Hepatocyte (in vitro differentiated cells): ENCODE measurements at regions not wholly inside any gene's neighbourhood (a gene's known extent, or its start where the extent isn't known, plus 50 kb on each side); places are given as distances from the start of the nearest gene placed in this dataset.
"Not testable (repeated sequence)": the region's sequence is repeated elsewhere in the genome, so short reads cannot be mapped to it uniquely, and the experiment has no call there.

ENCODE experiments used
- DNase-seq: peaks from one replicate; pipeline ENCODE4 v3.0.0-alpha.2; 2016; ENCODE audit warnings: low spot score
- H2AFZ ChIP-seq: fragments of 200-600 bp; sonication (generic); 2 replicates; pipeline ENCODE4 v1.6.0; 2016; ENCODE audit warnings: antibody characterized with exemption, mild to moderate bottlenecking
- H3K27ac ChIP-seq: fragments of 200-600 bp; sonication (generic); 2 replicates; pipeline ENCODE4 v1.5.1; 2016; ENCODE audit warnings: mild to moderate bottlenecking
- H3K27me3 ChIP-seq: fragments of 200-600 bp; sonication (generic); 2 replicates; pipeline ENCODE4 v1.6.1; 2016
- H3K36me3 ChIP-seq: fragments of 200-600 bp; sonication (generic); replicated peaks from 2 replicates; pipeline ENCODE4 v1.5.1; 2016; ENCODE audit warnings: low read depth; ENCODE audit not compliant: insufficient read depth
- H3K4me1 ChIP-seq: fragments of 200-600 bp; sonication (generic); 2 replicates; pipeline ENCODE4 v1.5.1; 2016; ENCODE audit warnings: mild to moderate bottlenecking, moderate library complexity; ENCODE audit not compliant: insufficient read depth
- H3K4me2 ChIP-seq: fragments of 200-600 bp; sonication (generic); 2 replicates; pipeline ENCODE4 v1.6.0; 2016
- H3K4me3 ChIP-seq: fragments of 200-600 bp; sonication (generic); 2 replicates; pipeline ENCODE4 v1.5.1; 2016; ENCODE audit warnings: mild to moderate bottlenecking
- H3K79me2 ChIP-seq: fragments of 200-600 bp; sonication (generic); 2 replicates; pipeline ENCODE4 v1.6.0; 2017; ENCODE audit warnings: mild to moderate bottlenecking
- H3K9me2 ChIP-seq: fragments of 200-600 bp; sonication (generic); replicated peaks from 2 replicates; pipeline ENCODE4 v1.6.0; 2017; ENCODE audit warnings: mild to moderate bottlenecking; ENCODE audit not compliant: insufficient read depth
- H3K9me3 ChIP-seq: fragments of 200-600 bp; sonication (generic); 2 replicates; pipeline ENCODE4 v1.5.1; 2016; ENCODE audit warnings: low read depth, mild to moderate bottlenecking
- H4K20me1 ChIP-seq: fragments of 200-600 bp; sonication (generic); 2 replicates; pipeline ENCODE4 v1.6.0; 2016; ENCODE audit warnings: mild to moderate bottlenecking; ENCODE audit not compliant: insufficient read depth, poor library complexity, severe bottlenecking
- EZH2 ChIP-seq: fragments of 200-600 bp; sonication (generic); IDR thresholded peaks from 2 replicates; pipeline ENCODE4 v1.6.1; 2016; ENCODE audit warnings: antibody characterized with exemption, mild to moderate bottlenecking, borderline replicate concordance
- EZH2phosphoT487 ChIP-seq: fragments of 200-600 bp; sonication (generic); IDR thresholded peaks from one replicate; pipeline ENCODE4 v1.6.1; 2018; ENCODE audit warnings: antibody characterized with exemption, mild to moderate bottlenecking, low read depth, moderate library complexity; ENCODE audit not compliant: unreplicated experiment, severe bottlenecking
- WGBS: methylation state at CpG from one replicate; pipeline ENCODE4 v1.1.6; 2016; ENCODE audit warnings: low lambda C conversion rate; ENCODE audit errors: missing lambda C conversion rate; 5-methylcytosine and 5-hydroxymethylcytosine counted together
- TF ChIP-seq, protein P1 (sequence below): fragments of 200-600 bp; sonication (generic); IDR thresholded peaks from 2 replicates; pipeline ENCODE4 v1.5.1; 2016; ENCODE audit warnings: antibody characterized with exemption, mild to moderate bottlenecking; ENCODE audit not compliant: poor library complexity

GRCh38 chr10:35874311-35875015 is 232.4 kb upstream of the FZD8 start:
- Histone ChIP-seq H3K4me3 (no peak overlapping the region), H3K4me1 (peaks cover 16% of the 10 kb centered on the region), H3K36me3 (no peaks in the 10 kb centered on the region), H2AFZ (no peak overlapping the region), H3K79me2 (no peaks in the 10 kb centered on the region), H3K9me3 (no peaks in the 10 kb centered on the region), H3K27ac (peak overlapping the region; percentile 48), H4K20me1 (no peaks in the 10 kb centered on the region), H3K9me2 (no peaks in the 10 kb centered on the region), H3K27me3 (no peaks in the 10 kb centered on the region), H3K4me2 (no peak overlapping the region)
- no peak for TF ChIP-seq EZH2phosphoT487
- no peak for TF ChIP-seq EZH2
- TF ChIP-seq, protein P1, sequence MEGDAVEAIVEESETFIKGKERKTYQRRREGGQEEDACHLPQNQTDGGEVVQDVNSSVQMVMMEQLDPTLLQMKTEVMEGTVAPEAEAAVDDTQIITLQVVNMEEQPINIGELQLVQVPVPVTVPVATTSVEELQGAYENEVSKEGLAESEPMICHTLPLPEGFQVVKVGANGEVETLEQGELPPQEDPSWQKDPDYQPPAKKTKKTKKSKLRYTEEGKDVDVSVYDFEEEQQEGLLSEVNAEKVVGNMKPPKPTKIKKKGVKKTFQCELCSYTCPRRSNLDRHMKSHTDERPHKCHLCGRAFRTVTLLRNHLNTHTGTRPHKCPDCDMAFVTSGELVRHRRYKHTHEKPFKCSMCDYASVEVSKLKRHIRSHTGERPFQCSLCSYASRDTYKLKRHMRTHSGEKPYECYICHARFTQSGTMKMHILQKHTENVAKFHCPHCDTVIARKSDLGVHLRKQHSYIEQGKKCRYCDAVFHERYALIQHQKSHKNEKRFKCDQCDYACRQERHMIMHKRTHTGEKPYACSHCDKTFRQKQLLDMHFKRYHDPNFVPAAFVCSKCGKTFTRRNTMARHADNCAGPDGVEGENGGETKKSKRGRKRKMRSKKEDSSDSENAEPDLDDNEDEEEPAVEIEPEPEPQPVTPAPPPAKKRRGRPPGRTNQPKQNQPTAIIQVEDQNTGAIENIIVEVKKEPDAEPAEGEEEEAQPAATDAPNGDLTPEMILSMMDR: no peak
- WGBS: 81% methylated on average over 6 of the region's 6 CpGs
- DNase-seq: no peak

- Histone ChIP-seq H3K9me3 (no peaks in the 10 kb centered on the region), H3K4me2 (no peak overlapping the region)
Measured at GRCh38 chr10:35872671-35873070, 230.6 kb upstream of the FZD8 start.

DNA sequence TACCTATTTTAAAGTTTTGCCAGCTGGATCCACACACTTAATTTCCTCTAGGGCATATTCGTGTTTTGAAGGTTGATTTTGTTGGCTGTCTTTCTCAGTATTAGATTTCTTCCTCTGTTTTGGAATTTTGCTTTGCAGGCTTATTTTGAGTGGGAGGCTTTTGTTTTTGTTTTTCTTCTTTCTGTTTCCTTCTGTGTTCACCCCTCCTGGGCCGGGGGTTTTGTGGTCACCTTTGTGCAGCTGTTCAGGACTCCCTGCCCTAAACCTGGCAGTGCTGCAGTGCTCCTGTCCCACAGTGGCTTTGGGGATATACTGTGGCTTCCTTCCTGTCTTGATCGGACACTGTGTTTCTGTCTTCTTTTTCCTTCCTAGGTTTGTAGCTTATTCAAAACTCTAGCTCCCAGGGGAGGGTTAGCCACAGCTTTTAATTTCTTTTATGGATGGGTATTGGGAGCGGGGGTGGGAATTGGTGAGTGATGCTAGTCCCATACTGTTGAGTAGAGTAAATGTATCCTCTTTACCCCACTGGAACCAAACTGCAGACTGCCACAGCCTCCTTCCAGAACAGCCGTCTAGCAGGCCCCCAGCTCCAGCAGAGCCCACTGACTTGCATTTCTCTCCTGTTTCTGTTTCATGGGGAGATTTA is 228.7 kb upstream of the FZD8 start:
- no peak overlapping the region for H3K27ac ChIP-seq
- no peak overlapping the region for H3K4me3 ChIP-seq
- no peak overlapping the region for H3K4me2 ChIP-seq
- no peak for DNase-seq
- no peaks in the 10 kb centered on the region for H3K36me3 ChIP-seq
- 77% methylated on average over 5 of the region's 5 CpGs for WGBS
- no peaks in the 10 kb centered on the region for H4K20me1 ChIP-seq
- no peaks in the 10 kb centered on the region for H3K79me2 ChIP-seq
- H2AFZ ChIP-seq: no peak overlapping the region
- H3K9me3 ChIP-seq: no peaks in the 10 kb centered on the region
- H3K4me1 ChIP-seq: peaks cover 8% of the 10 kb centered on the region
- H3K27me3 ChIP-seq: no peaks in the 10 kb centered on the region
- no peaks in the 10 kb centered on the region for H3K9me2 ChIP-seq
- no peak for TF ChIP-seq EZH2phosphoT487
- TF ChIP-seq, protein P1: no peak
- no peak for TF ChIP-seq EZH2

More at GRCh38 chr10:35872671-35873070, 230.6 kb upstream of the FZD8 start:
- no peak overlapping the region for H3K4me3 ChIP-seq
- peaks cover 16% of the 10 kb centered on the region for H3K4me1 ChIP-seq
- no peaks in the 10 kb centered on the region for H3K27me3 ChIP-seq
- no peaks in the 10 kb centered on the region for H3K79me2 ChIP-seq
- DNase-seq: no peak
- no peak overlapping the region for H2AFZ ChIP-seq
- H3K36me3 ChIP-seq: no peaks in the 10 kb centered on the region
- no peak overlapping the region for H3K27ac ChIP-seq
- H4K20me1 ChIP-seq: no peaks in the 10 kb centered on the region
- no peaks in the 10 kb centered on the region for H3K9me2 ChIP-seq
- WGBS: 91% methylated on average over 6 of the region's 6 CpGs
- TF ChIP-seq EZH2 (no peak), EZH2phosphoT487 (no peak)
- TF ChIP-seq, protein P1: no peak

DNA sequence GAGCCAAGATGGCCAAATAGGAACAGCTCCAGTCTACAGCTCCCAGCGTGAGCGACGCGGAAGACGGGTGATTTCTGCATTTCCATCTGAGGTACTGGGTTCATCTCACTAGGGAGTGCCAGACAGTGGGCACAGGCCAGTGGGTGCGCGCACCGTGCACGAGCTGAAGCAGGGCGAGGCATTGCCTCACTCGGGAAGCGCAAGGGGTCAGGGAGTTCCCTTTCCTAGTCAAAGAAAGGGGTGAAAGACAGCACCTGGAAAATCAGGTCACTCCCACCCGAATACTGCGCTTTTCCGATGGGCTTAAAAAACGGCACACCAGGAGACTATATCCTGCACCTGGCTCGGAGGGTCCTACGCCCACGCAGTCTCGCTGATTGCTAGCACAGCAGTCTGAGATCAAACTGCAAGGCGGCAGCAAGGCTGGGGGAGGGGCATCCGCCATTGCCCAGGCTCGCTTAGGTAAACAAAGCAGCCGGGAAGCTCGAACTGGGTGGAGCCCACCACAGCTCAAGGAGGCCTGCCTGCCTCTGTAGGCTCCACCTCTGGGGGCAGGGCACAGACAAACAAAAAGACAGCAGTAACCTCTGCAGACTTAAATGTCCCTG is 216.7 kb upstream of the FZD8 start:
- not testable (repeated sequence) for H3K79me2 ChIP-seq, H3K9me2 ChIP-seq, H2AFZ ChIP-seq, H4K20me1 ChIP-seq, H3K4me3 ChIP-seq, H3K27me3 ChIP-seq, H3K27ac ChIP-seq, H3K4me1 ChIP-seq, DNase-seq, H3K36me3 ChIP-seq, H3K9me3 ChIP-seq
- peak overlapping the region; percentile 66 for H3K4me2 ChIP-seq
- 45% methylated on average over 25 of the region's 25 CpGs for WGBS
